ENCODE measurements at regions not wholly inside any gene's neighbourhood (a gene's known extent, or its start where the extent isn't known, plus 50 kb on each side); places are given as distances from the start of the nearest gene placed in this dataset.

- DNase-seq (ENCODE audit: low read depth): no peak
- ChIA-PET POLR2A (no interaction called here), CTCF (no interaction called here)
- Histone ChIP-seq H3K36me3 (ENCODE audit: control insufficient read depth, insufficient read depth, low read length) (no peaks in the 10 kb centered on the region), H3K4me3 (ENCODE audit: low read depth, low read length) (no peak overlapping the region), H3K27me3 (ENCODE audit: control insufficient read depth, insufficient read depth, low read length) (no peaks in the 10 kb centered on the region)
- TF ChIP-seq, protein P1, sequence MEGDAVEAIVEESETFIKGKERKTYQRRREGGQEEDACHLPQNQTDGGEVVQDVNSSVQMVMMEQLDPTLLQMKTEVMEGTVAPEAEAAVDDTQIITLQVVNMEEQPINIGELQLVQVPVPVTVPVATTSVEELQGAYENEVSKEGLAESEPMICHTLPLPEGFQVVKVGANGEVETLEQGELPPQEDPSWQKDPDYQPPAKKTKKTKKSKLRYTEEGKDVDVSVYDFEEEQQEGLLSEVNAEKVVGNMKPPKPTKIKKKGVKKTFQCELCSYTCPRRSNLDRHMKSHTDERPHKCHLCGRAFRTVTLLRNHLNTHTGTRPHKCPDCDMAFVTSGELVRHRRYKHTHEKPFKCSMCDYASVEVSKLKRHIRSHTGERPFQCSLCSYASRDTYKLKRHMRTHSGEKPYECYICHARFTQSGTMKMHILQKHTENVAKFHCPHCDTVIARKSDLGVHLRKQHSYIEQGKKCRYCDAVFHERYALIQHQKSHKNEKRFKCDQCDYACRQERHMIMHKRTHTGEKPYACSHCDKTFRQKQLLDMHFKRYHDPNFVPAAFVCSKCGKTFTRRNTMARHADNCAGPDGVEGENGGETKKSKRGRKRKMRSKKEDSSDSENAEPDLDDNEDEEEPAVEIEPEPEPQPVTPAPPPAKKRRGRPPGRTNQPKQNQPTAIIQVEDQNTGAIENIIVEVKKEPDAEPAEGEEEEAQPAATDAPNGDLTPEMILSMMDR (IDR thresholded peaks at IDR 0.05; ENCODE audit: insufficient read depth, low read depth, low read length): no peak
Measured at GRCh38 chr9:10674586-10674985, 61.8 kb upstream of the PTPRD start.

- H3K4me3 ChIP-seq (ENCODE audit: low read depth, low read length): no peak overlapping the region
- no peaks in the 10 kb centered on the region for H3K36me3 ChIP-seq (ENCODE audit: control insufficient read depth, insufficient read depth, low read length)
- ChIA-PET CTCF (no interaction called here), POLR2A (no interaction called here)
- no peaks in the 10 kb centered on the region for H3K27me3 ChIP-seq (ENCODE audit: control insufficient read depth, insufficient read depth, low read length)
- TF ChIP-seq, protein P1 (IDR thresholded peaks at IDR 0.05; ENCODE audit: insufficient read depth, low read depth, low read length): no peak
- DNase-seq (ENCODE audit: low read depth): no peak
Measured at GRCh38 chr9:10678010-10678409, 65.2 kb upstream of the PTPRD start.

GRCh38 chr9:10678790-10679189 is 66.0 kb upstream of the PTPRD start:
- ChIA-PET POLR2A (no interaction called here), CTCF (no interaction called here)
- TF ChIP-seq, protein P1 (IDR thresholded peaks at IDR 0.05; ENCODE audit: insufficient read depth, low read depth, low read length): no peak
- DNase-seq (ENCODE audit: low read depth): no peak
- Histone ChIP-seq H3K27me3 (ENCODE audit: control insufficient read depth, insufficient read depth, low read length) (no peaks in the 10 kb centered on the region), H3K36me3 (ENCODE audit: control insufficient read depth, insufficient read depth, low read length) (no peaks in the 10 kb centered on the region), H3K4me3 (ENCODE audit: low read depth, low read length) (no peak overlapping the region)

GRCh38 chr9:10686943-10687342 is 74.1 kb upstream of the PTPRD start:
- DNase-seq (ENCODE audit: low read depth): no peak
- ChIA-PET POLR2A (no interaction called here), CTCF (no interaction called here)

GRCh38 chr9:10690546-10690945 is 77.7 kb upstream of the PTPRD start:
- POLR2A ChIA-PET: no interaction called here
- DNase-seq (ENCODE audit: low read depth): no peak
- TF ChIP-seq, protein P1 (IDR thresholded peaks at IDR 0.05; ENCODE audit: insufficient read depth, low read depth, low read length): no peak
- no peaks in the 10 kb centered on the region for H3K27me3 ChIP-seq (ENCODE audit: control insufficient read depth, insufficient read depth, low read length)
- no peak overlapping the region for H3K4me3 ChIP-seq (ENCODE audit: low read depth, low read length)
- CTCF ChIA-PET: no interaction called here
- H3K36me3 ChIP-seq (ENCODE audit: control insufficient read depth, insufficient read depth, low read length): no peaks in the 10 kb centered on the region

More at GRCh38 chr9:10686943-10687342, 74.1 kb upstream of the PTPRD start:
- Histone ChIP-seq H3K36me3 (ENCODE audit: control insufficient read depth, insufficient read depth, low read length) (no peaks in the 10 kb centered on the region), H3K4me3 (ENCODE audit: low read depth, low read length) (no peak overlapping the region), H3K27me3 (ENCODE audit: control insufficient read depth, insufficient read depth, low read length) (no peaks in the 10 kb centered on the region)
- TF ChIP-seq, protein P1 (IDR thresholded peaks at IDR 0.05; ENCODE audit: insufficient read depth, low read depth, low read length): no peak
